Epithelial cell of prostate (primary cell): ENCODE measurements at regions not wholly inside any gene's neighbourhood (a gene's known extent, or its start where the extent isn't known, plus 50 kb on each side); places are given as distances from the start of the nearest gene placed in this dataset.
A peak's percentile ranks its signal among the peaks of the same experiment; 100 is the strongest.
"Not testable (repeated sequence)": the region's sequence is repeated elsewhere in the genome, so short reads cannot be mapped to it uniquely, and the experiment has no call there.

Experiments
- DNase-seq: peaks from one replicate; pipeline ENCODE4 v3.0.0-alpha.2; 2011; ENCODE audit warnings: low read depth, low spot score
- H3K27ac ChIP-seq: fragments of 450-650 bp; 2 replicates; pipeline ENCODE4 v1.5.1; 2017; ENCODE audit warnings: mild to moderate bottlenecking

DNA sequence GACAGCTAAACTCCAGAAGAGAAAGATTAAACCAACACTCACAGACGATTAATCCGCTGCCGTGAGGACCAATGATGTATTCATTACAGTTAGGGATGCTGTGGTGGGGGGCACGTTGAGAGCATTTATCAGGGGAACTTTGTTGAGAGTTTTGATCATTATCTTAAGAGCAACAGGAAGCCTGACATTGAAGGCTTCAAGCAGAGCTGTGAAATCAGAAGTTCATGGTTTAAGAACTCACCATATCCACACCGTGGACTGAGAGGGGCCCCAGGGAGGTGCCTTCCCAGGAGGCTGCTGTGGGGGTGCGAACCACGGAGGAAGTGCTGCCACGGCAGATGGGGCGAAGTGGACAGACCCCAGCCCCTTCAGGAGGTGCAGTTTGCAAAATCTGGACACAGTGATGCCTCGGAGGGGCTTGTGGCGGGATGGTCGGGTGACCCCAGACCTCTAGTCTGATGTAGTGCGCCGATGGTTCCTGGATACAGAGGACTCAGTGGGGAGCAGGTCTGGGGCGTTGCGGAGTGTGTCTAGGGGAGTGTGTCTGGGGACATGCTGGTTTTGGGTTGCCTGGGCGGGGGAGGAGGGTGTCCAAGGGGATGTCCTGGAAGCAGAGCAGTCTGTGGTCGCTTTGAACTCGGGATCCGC lies 73.0 kb downstream of the DIO3 start:
- H3K27ac ChIP-seq, result no peak overlapping the region
- DNase-seq, result no peak

DNA sequence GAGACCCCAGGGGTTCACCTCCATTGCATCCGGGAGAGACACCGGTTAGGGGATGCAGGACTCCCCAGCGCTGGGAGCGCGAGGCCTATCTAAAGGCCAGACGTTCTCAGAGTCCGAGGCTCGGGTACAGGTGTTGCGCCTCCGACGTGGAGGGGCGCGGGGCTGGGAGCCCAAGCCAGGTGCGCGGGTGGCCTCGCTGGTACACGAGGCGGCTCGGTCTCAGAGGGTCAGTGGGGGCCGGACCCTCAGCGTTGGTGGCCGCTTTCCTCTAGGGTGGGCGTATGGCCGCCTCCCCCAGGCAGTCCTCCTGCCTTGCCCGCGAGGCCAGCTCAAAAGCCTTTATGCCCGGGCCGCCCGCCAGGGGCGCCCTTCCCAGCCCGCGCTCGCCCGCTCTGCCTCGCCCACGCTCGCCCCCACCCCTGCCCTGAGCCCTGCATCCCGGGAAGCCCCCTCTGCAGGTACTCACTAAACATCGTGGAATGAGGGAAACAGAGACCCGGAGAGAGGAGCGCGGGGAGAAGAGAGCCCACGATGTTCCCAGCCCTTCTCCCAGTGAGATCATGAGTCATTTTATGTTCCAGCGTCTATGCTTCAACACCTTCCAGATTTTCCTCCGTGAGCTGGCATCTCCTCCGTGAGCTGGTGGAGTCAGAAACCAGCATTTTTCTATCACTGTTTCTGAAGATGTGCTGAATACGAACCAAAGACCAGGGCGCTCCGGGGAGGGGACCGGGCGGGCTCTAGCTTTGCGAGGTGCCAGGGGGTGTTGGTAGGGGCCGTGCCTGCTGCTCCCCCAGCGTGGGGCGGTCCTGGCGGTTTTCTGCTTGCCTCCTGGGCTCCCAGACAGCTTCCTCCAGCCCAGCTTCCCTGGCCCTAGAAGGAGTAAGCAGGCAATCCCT lies 73.8 kb downstream of the DIO3 start:
- no peak for DNase-seq
- H3K27ac ChIP-seq, result no peak overlapping the region

DNA sequence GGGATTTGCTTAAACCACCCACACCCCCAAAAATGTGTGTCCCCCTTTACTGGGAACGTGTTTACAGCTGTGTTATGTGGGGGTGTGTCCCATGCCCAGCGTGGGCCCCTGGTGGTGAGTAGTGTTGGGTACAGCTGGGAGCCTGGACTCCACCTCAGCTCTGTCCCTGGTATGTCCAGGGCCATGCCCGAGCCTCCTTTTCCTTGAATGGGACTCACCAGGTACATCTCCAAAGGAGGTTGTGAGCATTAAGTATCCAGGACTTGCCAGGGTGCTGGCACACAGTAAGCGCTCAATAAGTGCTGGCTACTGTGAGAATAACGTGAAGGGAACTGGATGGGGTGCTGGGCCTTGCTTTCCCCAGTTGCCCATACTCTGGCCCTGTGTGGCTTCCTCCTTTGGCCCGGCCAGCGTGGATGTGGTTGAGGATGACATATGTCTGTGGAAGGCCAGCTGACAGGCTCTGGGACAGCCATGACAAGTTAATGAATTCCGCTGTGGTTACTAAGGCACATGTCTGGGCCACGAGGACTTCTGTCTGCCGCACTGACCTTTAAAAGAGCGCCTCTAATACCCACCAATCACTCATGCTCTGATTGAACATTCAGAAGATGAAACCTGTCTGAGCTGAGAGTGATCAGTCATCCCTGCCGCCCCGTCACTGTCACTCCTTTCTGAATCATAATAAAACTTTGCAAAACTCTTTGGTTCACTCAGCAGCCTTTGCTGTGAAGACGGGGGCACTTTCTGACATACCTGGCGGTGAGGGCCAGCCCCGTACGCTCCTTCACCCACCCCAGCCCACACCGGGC lies 74.7 kb downstream of the DIO3 start:
- no peak overlapping the region for H3K27ac ChIP-seq
- DNase-seq, result no peak

DNA sequence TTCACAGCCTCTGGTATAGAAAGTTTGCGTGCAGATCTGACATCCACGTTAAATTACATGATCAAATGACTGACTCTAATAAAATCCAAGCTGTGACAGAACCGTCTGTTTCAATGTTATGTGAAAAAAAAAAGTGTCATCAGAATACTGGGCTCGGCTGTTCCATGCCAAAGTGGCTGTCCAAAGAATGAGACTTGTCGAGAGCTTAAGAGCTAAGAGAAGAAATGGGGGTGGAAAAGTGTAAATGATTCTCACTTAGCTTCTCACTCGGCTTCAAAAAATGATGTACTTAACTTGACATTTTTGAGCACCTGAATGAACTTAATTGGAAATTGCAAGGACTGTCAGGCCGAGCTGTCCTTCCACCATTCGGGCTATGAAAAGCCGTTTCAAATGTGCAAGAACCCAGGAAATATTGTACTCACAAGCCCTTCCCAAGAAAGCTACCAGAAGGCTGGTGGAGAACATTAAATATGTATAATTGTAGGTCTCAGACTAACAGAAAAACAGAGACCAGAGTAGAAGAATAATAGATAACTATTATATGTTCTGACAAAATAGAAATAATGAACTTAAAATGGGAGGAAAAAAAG lies 78.0 kb downstream of the DIO3 start:
- H3K27ac ChIP-seq, result no peak overlapping the region
- DNase-seq, result no peak

DNA sequence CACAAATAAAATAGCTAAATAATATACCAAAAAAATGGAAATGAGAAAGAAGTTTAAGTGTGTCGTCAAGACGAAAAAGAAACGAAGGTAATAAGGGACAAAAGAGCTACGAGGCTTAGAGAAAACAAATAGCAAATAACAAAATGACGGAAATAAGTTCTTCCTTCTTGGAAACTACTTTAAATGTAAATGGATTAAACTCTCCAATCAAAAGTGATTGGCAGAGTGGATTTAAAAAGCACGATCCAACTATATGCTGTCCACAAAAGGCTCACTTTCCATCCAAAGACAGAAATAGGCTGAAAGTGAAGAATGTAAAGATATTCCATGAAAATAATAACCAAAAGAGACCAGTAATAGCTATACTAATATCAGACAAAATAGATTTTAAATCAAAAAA lies 82.4 kb downstream of the DIO3 start:
- H3K27ac ChIP-seq, result no peak overlapping the region
- no peak for DNase-seq

DNA sequence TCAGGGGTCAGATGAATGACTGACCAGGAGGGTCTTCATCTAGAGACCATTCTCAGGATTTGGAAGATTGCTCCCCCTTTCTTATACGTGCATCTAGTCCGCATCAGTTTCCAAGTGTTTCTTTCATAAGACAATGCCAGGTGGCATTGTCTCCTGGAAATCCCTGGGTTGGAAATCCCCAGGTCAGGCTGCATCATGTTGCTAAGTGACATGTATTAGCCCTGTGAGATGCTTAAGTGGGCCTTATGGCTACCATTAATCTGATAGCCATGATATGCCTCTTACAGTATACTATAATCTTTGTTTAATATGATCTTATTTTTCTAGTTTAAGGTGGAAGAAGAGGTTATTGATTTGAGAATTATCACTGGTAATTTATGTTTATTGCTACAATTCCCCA lies 92.8 kb downstream of the DIO3 start:
- H3K27ac ChIP-seq, result no peak overlapping the region
- DNase-seq, result no peak

DNA sequence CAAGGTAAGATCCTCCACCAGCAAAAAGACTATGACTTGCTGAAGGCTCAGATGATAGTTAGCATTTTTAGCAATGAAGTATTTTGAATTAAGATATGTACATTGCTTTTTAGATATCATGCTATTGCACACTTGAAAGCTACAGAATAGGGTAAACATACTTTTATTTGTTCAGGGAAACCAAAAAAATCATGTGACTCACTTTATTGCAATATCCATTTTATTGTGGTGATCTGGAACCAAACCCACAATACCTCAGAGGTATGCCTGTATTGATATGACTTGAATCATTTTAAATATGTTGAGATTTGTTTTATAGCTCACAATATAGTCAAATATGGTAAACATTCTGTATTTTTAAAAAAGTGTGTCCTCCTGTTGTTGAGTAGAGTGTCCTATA lies 96.1 kb downstream of the DIO3 start:
- no peak for DNase-seq
- H3K27ac ChIP-seq, result no peak overlapping the region

DNA sequence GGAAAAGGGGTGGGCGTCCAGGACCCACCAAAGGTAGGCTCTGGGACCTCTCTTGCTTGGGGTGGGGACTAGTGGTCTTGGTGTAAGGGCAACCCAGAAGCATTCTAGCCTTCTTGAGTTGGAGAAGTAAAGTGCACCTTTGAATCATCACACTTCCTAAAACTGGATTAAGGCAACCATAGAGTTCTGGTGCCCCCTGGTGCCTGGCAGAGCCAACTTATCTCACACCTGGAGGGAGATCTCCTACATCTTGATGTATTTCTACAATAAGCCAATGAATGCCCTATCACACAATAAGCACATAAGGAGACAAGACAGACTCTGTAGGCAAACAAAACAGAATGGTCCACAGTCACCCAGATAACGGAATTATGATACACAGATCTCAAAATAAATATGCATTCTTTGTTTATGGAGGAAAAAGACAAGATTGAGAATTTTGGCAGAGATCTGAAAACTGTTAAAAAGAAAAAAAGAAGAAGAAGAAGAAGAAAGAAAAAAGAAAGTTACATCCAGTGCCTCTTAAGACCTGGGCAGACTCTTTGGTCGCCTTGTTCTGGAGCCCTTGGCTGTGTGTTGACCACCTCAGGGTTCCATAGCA lies 95.9 kb upstream of the PPP2R5C start:
- H3K27ac ChIP-seq, result no peak overlapping the region
- DNase-seq, result peak; percentile 22

DNA sequence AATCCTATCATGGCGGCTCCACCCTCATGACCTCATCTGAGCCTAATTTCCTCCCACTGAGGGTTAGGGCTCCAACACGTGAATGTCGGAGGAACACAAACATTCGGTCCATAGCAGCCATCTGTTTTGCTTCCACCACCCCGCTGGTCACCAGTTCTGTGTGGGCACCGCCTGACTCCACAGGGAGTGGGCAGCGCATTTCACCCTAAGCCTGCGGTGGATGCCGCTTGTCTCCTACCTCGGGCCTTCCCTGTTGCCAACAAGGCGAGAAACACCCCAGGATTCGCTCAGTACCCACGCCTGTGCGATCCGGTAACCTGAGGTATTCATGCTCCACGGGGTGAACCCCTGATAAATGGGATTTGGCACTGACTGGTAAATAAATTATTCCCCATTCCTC lies 95.2 kb upstream of the PPP2R5C start:
- DNase-seq, result no peak
- H3K27ac ChIP-seq, result no peak overlapping the region

DNA sequence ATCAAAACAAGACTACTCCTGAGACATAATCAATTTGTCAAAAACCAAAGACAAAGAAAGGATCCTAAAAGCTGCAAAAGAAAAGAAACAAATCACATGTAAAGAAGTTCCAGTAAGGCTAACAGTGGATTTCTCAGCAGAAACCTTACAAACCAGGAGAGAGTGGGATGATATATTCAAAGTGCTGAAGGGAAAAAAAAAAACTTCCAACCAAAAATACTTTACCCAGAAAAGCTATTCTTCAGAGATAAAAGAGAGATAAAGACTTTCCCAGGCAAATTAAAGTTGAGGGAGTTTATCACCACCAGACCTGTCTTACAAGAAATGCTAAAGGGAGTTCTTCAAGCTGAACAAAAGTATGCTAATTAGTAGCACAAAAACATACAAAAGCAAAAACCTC lies 91.9 kb upstream of the PPP2R5C start:
- no peak overlapping the region for H3K27ac ChIP-seq
- DNase-seq, result no peak

DNA sequence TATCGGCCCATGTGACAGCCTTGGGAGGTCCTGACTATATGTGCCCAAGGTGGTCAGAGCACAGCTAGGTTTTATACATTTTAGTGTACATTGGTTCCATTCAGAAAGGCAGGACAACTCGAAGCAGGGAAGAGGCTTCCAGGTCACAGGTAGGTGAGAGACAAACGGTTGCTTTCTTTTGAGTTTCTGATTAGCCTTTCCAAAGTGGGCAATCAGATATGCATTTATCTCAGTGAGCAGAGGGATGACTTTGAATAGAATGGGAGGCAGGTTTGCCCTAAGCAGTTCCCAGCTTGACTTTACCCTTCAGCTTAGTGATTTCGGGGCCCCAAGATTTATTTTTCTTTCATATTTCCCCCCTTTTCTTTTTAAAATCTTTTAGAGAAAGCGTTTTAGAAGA lies 87.6 kb upstream of the PPP2R5C start:
- no peak for DNase-seq
- no peak overlapping the region for H3K27ac ChIP-seq

DNA sequence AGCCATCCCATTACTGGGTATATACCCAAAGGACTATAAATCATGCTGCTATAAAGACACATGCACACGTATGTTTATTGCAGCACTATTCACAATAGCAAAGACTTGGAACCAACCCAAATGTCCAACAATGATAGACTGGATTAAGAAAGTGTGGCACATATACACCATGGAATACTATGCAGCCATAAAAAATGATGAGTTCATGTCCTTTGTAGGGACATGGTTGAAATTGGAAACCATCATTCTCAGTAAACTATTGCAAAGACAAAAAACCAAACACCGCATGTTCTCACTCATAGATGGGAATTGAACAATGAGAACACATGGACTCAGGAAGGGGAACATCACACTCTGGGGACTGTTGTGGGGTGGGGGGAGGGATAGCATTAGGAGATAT lies 85.7 kb upstream of the PPP2R5C start:
- not testable (repeated sequence) for DNase-seq, H3K27ac ChIP-seq

DNA sequence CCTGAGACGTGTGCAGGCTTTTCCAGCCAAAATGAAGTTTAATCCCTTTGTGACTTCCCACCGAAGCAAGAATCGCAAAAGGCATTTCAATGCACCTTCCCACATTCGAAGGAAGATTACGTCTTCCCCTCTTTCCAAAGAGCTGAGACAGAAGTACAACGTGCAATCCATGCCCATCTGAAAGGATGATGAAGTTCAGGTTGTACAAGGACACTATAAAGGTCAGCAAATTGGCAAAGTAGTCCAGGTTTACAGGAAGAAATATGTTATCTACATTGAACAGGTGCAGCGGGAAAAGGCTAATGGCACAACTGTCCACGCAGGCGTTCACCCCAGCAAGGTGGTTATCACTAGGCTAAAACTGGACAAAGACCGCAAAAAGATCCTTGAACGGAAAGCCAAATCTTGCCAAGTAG lies 83.6 kb upstream of the PPP2R5C start:
- DNase-seq, H3K27ac ChIP-seq: not testable (repeated sequence)

DNA sequence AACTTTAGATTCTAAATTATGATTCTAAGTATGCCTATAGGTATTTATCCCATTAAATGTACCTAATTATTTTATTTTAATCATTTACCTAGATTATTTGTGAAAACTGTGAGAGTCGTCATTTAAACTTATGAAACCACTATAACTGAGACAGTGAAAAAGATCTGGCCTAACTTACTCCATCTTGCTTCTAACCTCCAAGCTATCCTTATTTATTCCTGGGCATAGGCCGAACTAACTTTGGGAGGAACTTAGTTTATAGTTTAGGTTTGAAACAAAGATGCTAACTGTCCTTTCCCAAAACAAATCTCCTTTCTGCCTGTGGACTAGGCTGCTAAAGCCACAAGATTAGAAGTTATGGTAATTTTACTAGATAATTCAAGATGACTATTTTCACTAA lies 79.7 kb upstream of the PPP2R5C start:
- H3K27ac ChIP-seq, result no peak overlapping the region
- no peak for DNase-seq

DNA sequence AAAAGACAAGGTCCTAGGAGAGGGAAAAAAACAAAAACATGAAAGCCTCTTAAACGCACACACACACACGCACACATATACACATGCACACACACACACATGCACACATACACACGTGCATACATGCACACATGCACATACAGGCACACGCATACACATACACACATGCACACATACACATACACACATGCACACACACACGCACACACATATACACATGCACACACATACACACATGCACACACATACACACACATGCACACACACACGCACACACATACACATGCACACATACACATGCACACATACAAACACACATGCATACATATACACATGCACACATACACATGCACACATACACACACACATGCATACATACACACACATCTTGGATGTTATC lies 78.1 kb upstream of the PPP2R5C start:
- DNase-seq, result no peak
- H3K27ac ChIP-seq, result no peak overlapping the region

DNA sequence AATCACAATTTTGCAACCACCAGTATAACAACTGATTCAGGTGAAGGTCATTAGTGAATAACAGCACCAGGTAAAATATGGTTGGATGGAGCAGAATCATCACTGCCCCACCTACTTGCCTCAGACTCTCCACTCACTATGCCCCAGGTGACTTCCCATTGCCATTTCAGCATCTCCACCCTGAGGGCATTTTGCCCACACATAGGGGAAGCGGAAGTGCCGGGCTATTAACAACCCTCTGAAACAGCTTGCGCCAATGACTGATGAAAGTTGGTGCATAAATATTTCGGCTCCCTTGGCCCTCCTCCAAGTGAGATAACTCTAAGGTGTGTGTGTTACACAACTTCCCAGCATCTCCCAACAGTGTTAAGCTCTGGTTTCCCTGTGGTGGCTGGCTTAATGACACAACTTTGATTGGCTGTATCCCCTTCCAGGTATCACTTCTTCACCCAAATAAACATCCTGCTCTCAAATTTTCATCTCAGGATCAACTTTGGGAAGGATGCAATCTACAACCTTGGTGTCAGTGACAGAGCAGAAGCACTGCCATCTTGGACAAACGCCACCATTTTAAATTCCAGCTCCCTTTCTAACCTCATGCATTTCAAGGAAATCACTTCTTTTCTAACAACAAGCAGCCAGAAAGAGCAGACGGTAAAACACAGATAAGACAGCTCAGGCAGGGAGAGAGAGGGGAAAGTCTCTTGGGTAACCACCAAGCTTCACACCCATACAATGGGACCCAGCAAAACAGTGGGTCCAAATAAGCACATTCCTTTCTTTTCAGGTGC lies 73.6 kb upstream of the PPP2R5C start:
- DNase-seq, result no peak
- no peak overlapping the region for H3K27ac ChIP-seq

DNA sequence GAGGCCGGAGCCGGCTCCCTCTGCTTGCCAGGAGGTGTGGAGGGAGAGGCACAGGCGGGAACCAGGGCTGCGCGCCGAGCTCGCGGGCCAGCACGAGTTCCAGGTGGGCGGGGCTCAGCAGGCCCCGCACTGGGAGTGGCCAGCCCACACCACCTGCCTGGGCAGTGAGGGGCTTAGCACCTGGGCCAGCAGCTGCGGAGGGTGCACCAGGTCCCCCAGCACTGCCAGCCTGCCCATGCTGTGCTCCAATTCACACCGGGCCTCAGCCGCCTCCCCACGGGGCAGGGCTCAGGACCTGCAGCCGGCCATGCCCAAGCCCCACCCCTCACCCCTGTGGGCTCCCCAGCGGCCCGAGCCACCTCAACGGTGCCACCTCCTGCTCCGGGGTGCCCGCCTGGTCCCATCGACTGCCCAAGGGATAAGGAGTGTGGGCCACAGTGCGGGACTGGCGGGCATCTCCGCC lies 72.4 kb upstream of the PPP2R5C start:
- no peak overlapping the region for H3K27ac ChIP-seq
- no peak for DNase-seq

DNA sequence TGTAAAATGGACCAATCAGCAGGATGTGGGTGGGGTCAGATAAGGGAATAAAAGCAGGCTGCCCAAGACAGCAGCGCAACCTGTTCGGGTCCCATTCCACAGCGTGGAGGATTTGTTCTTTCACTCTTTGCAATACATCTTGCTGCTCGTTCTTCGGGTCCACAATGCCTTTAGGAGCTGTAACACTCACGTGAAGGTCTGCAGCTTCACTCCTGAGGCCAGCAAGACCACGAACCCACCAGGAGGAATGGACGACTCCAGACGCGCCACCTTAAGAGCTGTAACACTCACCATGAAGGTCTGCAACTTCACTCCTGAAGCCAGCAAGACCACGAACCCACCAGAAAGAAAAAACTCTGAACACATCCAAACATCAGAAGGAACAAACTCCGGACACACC lies 71.5 kb upstream of the PPP2R5C start:
- H3K27ac ChIP-seq, DNase-seq: not testable (repeated sequence)

DNA sequence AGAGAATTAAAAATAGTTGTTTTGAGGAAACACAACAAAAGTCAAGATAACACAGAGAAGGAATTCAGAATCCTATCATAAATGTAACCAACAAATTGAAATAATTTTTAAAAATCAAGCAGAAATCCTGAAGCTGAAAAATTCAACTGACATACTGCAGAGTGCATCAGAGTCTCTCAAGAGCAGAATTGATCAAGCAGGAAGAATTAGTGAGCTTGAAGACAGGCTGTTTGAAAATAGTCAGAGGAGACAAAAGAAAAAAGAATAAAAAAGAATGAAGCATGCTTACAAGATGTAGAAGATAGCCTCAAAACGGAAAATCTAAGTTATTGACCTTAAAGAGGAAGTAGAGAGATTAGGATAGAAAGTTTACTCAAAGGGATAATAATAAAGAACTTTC lies 65.8 kb upstream of the PPP2R5C start:
- DNase-seq, result no peak
- H3K27ac ChIP-seq, result no peak overlapping the region
